OCI-LY7 (cell line): ENCODE measurements at regions not wholly inside any gene's neighbourhood (a gene's known extent, or its start where the extent isn't known, plus 50 kb on each side); places are given as distances from the start of the nearest gene placed in this dataset.
A peak's percentile ranks its signal among the peaks of the same experiment; 100 is the strongest.

Experiments
- BruUV-seq: library from RNA; stranded (reverse); fragments of 400-500 nt; replicated peaks from 2 replicates; lab custom pipeline; 2021; lab: Mats Ljungman, UMichigan
- CTCF ChIA-PET: fragments of 300-600 bp; sonication (Branson Sonifier 250); formaldehyde crosslinking; loops from one replicate; lab custom pipeline; 2022; ENCODE audit warnings: antibody characterized with exemption; ENCODE audit not compliant: unreplicated experiment; lab: Charles Lee
- POLR2A ChIA-PET: fragments of 300-600 bp; sonication (Branson Sonifier 250); formaldehyde crosslinking; loops from one replicate; lab custom pipeline; 2022; ENCODE audit warnings: antibody characterized with exemption; lab: Charles Lee
- DNase-seq: peaks from one replicate; pipeline ENCODE4 v3.0.0-alpha.2; 2015; ENCODE audit warnings: low spot score
- H2AFZ ChIP-seq: fragments of 200-600 bp; sonication (generic), shearing (Covaris generic); 2 replicates; pipeline ENCODE4 v1.6.1; 2014; ENCODE audit warnings: mild to moderate bottlenecking, antibody characterized with exemption, low read length, moderate library complexity
- H3K27ac ChIP-seq: fragments of 200-600 bp; sonication (generic); 2 replicates; pipeline ENCODE4 v1.5.1; 2014; ENCODE audit warnings: mixed run types, low read depth, mild to moderate bottlenecking, moderate library complexity, low read length, inconsistent platforms; ENCODE audit not compliant: poor library complexity, severe bottlenecking
- H3K36me3 ChIP-seq: fragments of 200-600 bp; sonication (generic); 2 replicates; pipeline ENCODE4 v1.6.1; 2014; ENCODE audit warnings: mild to moderate bottlenecking, antibody characterized with exemption, low read length, moderate library complexity, mixed read lengths; ENCODE audit not compliant: insufficient read depth
- H3K4me1 ChIP-seq: fragments of 200-600 bp; sonication (generic); 2 replicates; pipeline ENCODE4 v1.5.1; 2014; ENCODE audit warnings: mild to moderate bottlenecking, low read length; ENCODE audit not compliant: insufficient read depth, poor library complexity, severe bottlenecking
- H3K4me2 ChIP-seq: fragments of 200-600 bp; sonication (generic); 2 replicates; pipeline ENCODE4 v1.6.1; 2014; ENCODE audit warnings: mild to moderate bottlenecking, low read length
- H3K4me3 ChIP-seq: fragments of 200-600 bp; sonication (generic); 2 replicates; pipeline ENCODE4 v1.5.1; 2014; ENCODE audit warnings: mild to moderate bottlenecking, low read depth, low read length; ENCODE audit not compliant: poor library complexity, severe bottlenecking
- H3K79me2 ChIP-seq: fragments of 200-600 bp; sonication (generic); 2 replicates; pipeline ENCODE4 v1.6.1; 2016; ENCODE audit warnings: low read depth, mild to moderate bottlenecking, low read length, moderate library complexity, mixed read lengths; ENCODE audit not compliant: insufficient read depth
- H3K9me2 ChIP-seq: fragments of 200-600 bp; sonication (generic); 2 replicates; pipeline ENCODE4 v1.6.1; 2016; ENCODE audit warnings: mild to moderate bottlenecking, low read length, mixed read lengths; ENCODE audit not compliant: insufficient read depth
- H3K9me3 ChIP-seq: fragments of 200-600 bp; sonication (generic); 2 replicates; pipeline ENCODE4 v1.6.1; 2014; ENCODE audit warnings: mild to moderate bottlenecking, mixed run types, low read length, mixed read lengths
- H4K20me1 ChIP-seq: fragments of 200-600 bp; sonication (generic); 2 replicates; pipeline ENCODE4 v1.6.1; 2014; ENCODE audit warnings: mild to moderate bottlenecking, antibody characterized with exemption, low read length, moderate library complexity, mixed read lengths; ENCODE audit not compliant: insufficient read depth
- CTCF ChIP-seq: fragments of 200-600 bp; sonication (generic); conservative IDR thresholded peaks from 2 replicates; pipeline ENCODE4 v1.5.1; 2014; ENCODE audit warnings: mild to moderate bottlenecking, antibody characterized with exemption, low read length, moderate library complexity, mixed read lengths
- EZH2phosphoT487 ChIP-seq: fragments of 200-600 bp; sonication (generic); IDR thresholded peaks from 2 replicates; pipeline ENCODE4 v1.6.1; 2018; ENCODE audit warnings: low read depth, borderline replicate concordance, mild to moderate bottlenecking, mixed run types, antibody characterized with exemption, low read length, moderate library complexity, mixed read lengths
- intact Hi-C: fragments of 100-400 bp; cut with micrococcal nuclease; formaldehyde crosslinking; loops from one replicate; pipeline ENCODE4 v1.10.0; 2022; ENCODE audit not compliant: unreplicated experiment

- Histone ChIP-seq H4K20me1 (no peaks in the 10 kb centered on the region), H2AFZ (no peak overlapping the region), H3K27ac (no peak overlapping the region), H3K9me2 (no peaks in the 10 kb centered on the region), H3K36me3 (no peaks in the 10 kb centered on the region), H3K4me2 (no peak overlapping the region), H3K4me1 (no peaks in the 10 kb centered on the region), H3K9me3 (no peaks in the 10 kb centered on the region), H3K79me2 (no peaks in the 10 kb centered on the region), H3K4me3 (no peak overlapping the region)
- BruUV-seq: no TSS peak
- intact Hi-C loops: no loop called here
- POLR2A ChIA-PET: interaction anchor here (0.5 kb wide), 1 partner anchor 65 kb away, joined by 9 read pairs; no protein-coding TSS in a partner anchor
- CTCF ChIA-PET: no interaction called here
- TF ChIP-seq CTCF (no peak), EZH2phosphoT487 (no peak)
- no peak for DNase-seq
Observed at GRCh38 chr20:41960166-41960565, 342.0 kb upstream of the CHD6 start.

GRCh38 chr20:41958391-41958790, 340.2 kb upstream of the CHD6 start:
- H2AFZ ChIP-seq: no peak overlapping the region
- H3K27ac ChIP-seq: no peak overlapping the region
- no TSS peak for BruUV-seq
- H3K4me3 ChIP-seq: no peak overlapping the region
- ChIA-PET POLR2A (no interaction called here), CTCF (no interaction called here)
- no peaks in the 10 kb centered on the region for H3K36me3 ChIP-seq
- intact Hi-C loops: loop anchor here (5.0 kb wide), 1 partner anchor 1229 kb away; the partner anchor contains the start of gene PTPRT
- H3K4me2 ChIP-seq: no peak overlapping the region
- peak; percentile 3 for DNase-seq
- TF ChIP-seq CTCF (no peak), EZH2phosphoT487 (no peak)
- H3K79me2 ChIP-seq: no peaks in the 10 kb centered on the region
- no peaks in the 10 kb centered on the region for H3K4me1 ChIP-seq
- H4K20me1 ChIP-seq: no peaks in the 10 kb centered on the region
- no peaks in the 10 kb centered on the region for H3K9me3 ChIP-seq
- H3K9me2 ChIP-seq: no peaks in the 10 kb centered on the region

- DNase-seq: peak; percentile 23
- no peak for TF ChIP-seq EZH2phosphoT487
- peak; percentile 78 for TF ChIP-seq CTCF
- H3K27ac ChIP-seq: no peak overlapping the region
- intact Hi-C loops: loop anchor here (5.0 kb wide), 1 partner anchor 1231 kb away; the partner anchor contains the start of gene PTPRT
- no peaks in the 10 kb centered on the region for H3K4me1 ChIP-seq
- no peak overlapping the region for H2AFZ ChIP-seq
- no peaks in the 10 kb centered on the region for H3K9me3 ChIP-seq
- no peaks in the 10 kb centered on the region for H3K36me3 ChIP-seq
- CTCF ChIA-PET: no interaction called here
- no peaks in the 10 kb centered on the region for H3K9me2 ChIP-seq
- POLR2A ChIA-PET: no interaction called here
- H4K20me1 ChIP-seq: no peaks in the 10 kb centered on the region
- no peaks in the 10 kb centered on the region for H3K79me2 ChIP-seq
- no peak overlapping the region for H3K4me3 ChIP-seq
- no peak overlapping the region for H3K4me2 ChIP-seq
- BruUV-seq: no TSS peak
Observed at GRCh38 chr20:41956338-41957074, 338.3 kb upstream of the CHD6 start.
